ENCODE measurements at regions not wholly inside any gene's neighbourhood (a gene's known extent, or its start where the extent isn't known, plus 50 kb on each side); places are given as distances from the start of the nearest gene placed in this dataset.

DNA sequence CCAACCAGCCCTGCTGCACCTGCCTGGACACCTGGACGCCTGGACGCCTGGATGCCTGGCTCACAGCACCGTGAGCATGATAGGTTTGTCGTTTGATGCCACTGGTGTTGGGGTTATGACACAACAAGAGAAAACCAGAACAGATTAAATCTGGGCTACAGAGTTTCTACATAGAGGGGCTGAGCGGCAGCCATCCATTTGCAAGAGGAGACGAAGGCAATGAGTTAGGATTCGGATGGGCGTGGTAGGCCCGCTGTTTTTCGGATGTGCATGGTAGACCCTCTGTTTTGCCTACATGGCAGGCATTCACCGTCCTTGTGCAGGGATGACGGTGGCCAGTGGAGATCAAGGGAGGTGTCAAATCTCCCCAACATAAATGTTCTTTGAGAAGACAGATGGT is 121.5 kb upstream of the RNF32 start:
- TF ChIP-seq, protein P1, sequence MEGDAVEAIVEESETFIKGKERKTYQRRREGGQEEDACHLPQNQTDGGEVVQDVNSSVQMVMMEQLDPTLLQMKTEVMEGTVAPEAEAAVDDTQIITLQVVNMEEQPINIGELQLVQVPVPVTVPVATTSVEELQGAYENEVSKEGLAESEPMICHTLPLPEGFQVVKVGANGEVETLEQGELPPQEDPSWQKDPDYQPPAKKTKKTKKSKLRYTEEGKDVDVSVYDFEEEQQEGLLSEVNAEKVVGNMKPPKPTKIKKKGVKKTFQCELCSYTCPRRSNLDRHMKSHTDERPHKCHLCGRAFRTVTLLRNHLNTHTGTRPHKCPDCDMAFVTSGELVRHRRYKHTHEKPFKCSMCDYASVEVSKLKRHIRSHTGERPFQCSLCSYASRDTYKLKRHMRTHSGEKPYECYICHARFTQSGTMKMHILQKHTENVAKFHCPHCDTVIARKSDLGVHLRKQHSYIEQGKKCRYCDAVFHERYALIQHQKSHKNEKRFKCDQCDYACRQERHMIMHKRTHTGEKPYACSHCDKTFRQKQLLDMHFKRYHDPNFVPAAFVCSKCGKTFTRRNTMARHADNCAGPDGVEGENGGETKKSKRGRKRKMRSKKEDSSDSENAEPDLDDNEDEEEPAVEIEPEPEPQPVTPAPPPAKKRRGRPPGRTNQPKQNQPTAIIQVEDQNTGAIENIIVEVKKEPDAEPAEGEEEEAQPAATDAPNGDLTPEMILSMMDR (IDR thresholded peaks at IDR 0.05): no peak
- no peak for TF ChIP-seq EP300 (IDR thresholded peaks at IDR 0.05)

Data from ovary (tissue), 3 donors.